ENCODE measurements at regions not wholly inside any gene's neighbourhood (a gene's known extent, or its start where the extent isn't known, plus 50 kb on each side); places are given as distances from the start of the nearest gene placed in this dataset.

DNA sequence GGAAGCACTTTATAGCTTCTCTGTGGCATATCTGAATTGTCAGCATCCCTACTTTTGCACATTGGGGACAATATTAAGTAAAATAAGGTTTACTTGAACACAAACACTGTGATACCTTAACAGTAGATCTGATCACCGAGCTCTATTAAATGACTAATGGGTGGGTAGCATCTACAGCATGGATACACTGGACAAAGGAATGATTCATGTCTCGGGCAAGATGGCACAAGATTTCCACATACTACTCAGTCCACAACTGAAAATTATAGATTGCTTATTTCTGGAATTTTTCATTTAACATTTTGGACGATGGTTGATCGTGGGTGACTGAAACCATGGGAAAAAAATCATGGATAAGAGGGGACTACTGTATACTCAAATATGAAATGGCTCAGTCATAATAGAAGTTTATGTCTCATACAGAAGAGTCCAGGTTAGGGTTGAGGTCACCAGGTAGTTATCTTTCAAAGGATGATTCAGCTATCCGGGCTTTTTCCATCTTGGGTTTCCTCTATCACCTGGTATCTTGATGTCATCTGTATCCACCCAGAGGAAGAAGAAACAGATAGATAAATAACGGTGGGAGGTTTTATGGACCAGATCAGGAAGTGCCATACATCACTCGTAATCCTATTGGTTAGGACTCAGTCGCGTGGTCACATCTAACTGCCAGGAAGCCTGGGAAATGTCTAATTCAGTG, 320.0 kb upstream of the RARB start:
- CTCF ChIA-PET, result no interaction called here
- H3K27ac ChIP-seq, result no peak overlapping the region
- TF ChIP-seq, protein P1, sequence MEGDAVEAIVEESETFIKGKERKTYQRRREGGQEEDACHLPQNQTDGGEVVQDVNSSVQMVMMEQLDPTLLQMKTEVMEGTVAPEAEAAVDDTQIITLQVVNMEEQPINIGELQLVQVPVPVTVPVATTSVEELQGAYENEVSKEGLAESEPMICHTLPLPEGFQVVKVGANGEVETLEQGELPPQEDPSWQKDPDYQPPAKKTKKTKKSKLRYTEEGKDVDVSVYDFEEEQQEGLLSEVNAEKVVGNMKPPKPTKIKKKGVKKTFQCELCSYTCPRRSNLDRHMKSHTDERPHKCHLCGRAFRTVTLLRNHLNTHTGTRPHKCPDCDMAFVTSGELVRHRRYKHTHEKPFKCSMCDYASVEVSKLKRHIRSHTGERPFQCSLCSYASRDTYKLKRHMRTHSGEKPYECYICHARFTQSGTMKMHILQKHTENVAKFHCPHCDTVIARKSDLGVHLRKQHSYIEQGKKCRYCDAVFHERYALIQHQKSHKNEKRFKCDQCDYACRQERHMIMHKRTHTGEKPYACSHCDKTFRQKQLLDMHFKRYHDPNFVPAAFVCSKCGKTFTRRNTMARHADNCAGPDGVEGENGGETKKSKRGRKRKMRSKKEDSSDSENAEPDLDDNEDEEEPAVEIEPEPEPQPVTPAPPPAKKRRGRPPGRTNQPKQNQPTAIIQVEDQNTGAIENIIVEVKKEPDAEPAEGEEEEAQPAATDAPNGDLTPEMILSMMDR (conservative IDR thresholded peaks at IDR 0.05; ENCODE audit: low read depth), result no peak
- DNase-seq (ENCODE audit: low spot score), result peak; percentile 6
- POLR2A ChIA-PET (ENCODE audit: low non-redundant PET), result no interaction called here

DNA sequence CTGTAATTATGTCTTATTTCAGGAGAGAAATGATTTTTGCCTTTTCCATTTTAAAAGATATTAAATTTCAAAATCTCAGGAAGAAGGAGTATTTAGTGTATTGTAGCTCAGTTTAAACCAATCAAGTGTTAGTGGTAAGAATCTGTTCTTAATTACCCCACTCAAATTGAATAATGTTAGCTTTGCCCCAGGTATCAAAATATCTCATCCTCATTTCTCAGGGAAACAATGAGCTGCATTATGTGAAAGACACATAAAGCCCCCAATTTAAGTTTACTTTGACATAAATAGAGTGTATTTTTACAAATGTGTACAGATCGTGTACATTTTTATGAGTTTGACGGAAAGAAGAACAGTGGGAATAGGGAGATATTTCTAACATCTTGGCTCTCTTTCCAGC, 317.4 kb upstream of the RARB start:
- TF ChIP-seq, protein P1 (conservative IDR thresholded peaks at IDR 0.05; ENCODE audit: low read depth), result no peak
- DNase-seq (ENCODE audit: low spot score), result no peak
- ChIA-PET POLR2A (ENCODE audit: low non-redundant PET) (no interaction called here), CTCF (no interaction called here)
- H3K27ac ChIP-seq, result no peak overlapping the region

DNA sequence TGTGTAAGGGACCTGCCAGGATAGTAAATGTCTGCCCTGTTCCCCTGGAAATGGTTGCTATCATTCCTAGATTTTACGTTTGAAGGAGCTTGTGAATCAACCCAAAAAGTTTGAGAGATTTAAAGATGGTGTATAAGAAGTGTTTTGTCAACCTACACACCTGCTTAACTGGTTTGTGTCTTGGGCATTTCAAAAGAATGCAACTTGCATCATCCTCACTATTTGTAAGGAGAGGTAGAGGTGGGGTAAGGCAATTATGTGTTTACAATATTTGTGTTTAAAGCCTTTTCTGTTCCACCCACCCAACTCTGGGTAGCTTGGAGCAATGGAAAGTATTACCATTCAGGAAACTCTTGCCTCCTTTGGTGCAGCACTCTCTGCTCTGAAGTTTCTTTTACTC, 314.2 kb upstream of the RARB start:
- no peak for DNase-seq (ENCODE audit: low spot score)
- ChIA-PET POLR2A (ENCODE audit: low non-redundant PET) (no interaction called here), CTCF (no interaction called here)
- no peak overlapping the region for H3K27ac ChIP-seq
- TF ChIP-seq, protein P1 (conservative IDR thresholded peaks at IDR 0.05; ENCODE audit: low read depth), result no peak

GRCh38 chr3:25114532-25114931, 313.5 kb upstream of the RARB start:
- H3K27ac ChIP-seq, result no peak overlapping the region
- TF ChIP-seq, protein P1 (conservative IDR thresholded peaks at IDR 0.05; ENCODE audit: low read depth), result no peak
- no peak for DNase-seq (ENCODE audit: low spot score)
- CTCF ChIA-PET, result no interaction called here
- POLR2A ChIA-PET (ENCODE audit: low non-redundant PET), result no interaction called here

DNA sequence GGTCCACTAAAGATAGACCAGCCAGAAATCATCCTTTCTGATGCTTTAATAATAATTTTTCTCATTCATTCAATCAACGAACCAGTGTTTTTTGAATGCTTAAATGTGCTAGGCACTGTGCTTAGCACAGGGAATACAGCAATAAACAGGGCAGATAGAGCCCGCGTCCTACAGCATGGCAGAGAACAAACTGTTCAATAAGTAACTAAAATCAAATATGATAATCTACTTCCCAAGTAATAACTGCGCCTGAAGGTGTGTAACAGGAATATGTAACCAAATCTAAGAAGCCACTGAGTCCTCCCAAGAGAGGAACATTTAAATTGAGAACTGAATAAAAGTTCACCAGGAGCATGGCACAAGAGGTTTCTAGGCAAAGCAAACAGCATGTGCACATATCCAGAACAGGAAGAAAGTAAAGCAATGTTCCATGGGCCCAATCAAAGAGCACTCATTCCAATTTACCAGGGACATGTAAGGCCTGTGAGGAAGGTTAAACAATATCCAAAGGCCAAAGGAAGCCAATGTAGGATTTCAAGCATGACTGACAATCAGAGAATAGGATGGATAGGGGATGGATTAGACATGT, 311.0 kb upstream of the RARB start:
- ChIA-PET CTCF (no interaction called here), POLR2A (ENCODE audit: low non-redundant PET) (no interaction called here)
- TF ChIP-seq, protein P1 (conservative IDR thresholded peaks at IDR 0.05; ENCODE audit: low read depth), result no peak
- H3K27ac ChIP-seq, result no peak overlapping the region
- DNase-seq (ENCODE audit: low spot score), result no peak

DNA sequence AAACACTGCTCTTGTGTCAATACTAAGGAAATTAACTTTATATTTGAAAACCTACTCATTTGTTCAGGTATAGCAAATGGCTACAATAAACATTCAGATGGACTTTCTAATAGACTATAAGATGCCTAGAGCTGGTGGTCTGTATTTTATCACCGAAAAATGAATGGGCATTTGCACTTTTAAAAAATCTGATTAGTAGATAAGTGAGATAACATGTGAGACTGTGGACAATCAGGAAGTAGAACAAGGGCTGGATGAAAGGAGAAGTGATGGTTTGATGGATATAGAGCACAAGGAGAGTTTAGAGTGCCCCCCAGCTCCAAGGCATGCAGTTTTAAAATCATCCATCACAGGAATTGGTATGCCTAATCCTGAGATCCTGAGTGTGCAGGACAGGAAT, 308.4 kb upstream of the RARB start:
- no peak overlapping the region for H3K27ac ChIP-seq
- CTCF ChIA-PET, result no interaction called here
- POLR2A ChIA-PET (ENCODE audit: low non-redundant PET), result no interaction called here
- TF ChIP-seq, protein P1 (conservative IDR thresholded peaks at IDR 0.05; ENCODE audit: low read depth), result no peak
- DNase-seq (ENCODE audit: low spot score), result no peak

All from RWPE1 (cell line).